ENCODE measurements at regions not wholly inside any gene's neighbourhood (a gene's known extent, or its start where the extent isn't known, plus 50 kb on each side); places are given as distances from the start of the nearest gene placed in this dataset.

- Histone ChIP-seq H2AFZ (ENCODE audit: control insufficient read depth, low read depth, low read length) (no peak overlapping the region), H3K9me3 (replicated peaks; ENCODE audit: control insufficient read depth, insufficient read depth, low read length) (no peaks in the 10 kb centered on the region), H3K4me2 (ENCODE audit: control insufficient read depth, insufficient read depth) (no peak overlapping the region), H3K27me3 (replicated peaks in 1 of 2; ENCODE audit: control insufficient read depth in 2 of 2, insufficient read depth in 2 of 2, low read length in 1 of 2) (peaks cover 0 to 3% of the 10 kb centered on the region in 2 experiments; a peak in 2 of 4 replicates), H3K4me1 (ENCODE audit: control insufficient read depth, insufficient read depth, low read length) (no peaks in the 10 kb centered on the region), H3K9ac (ENCODE audit: control insufficient read depth, insufficient read depth, low read length) (no peak overlapping the region), H4K20me1 (ENCODE audit: control insufficient read depth, insufficient read depth) (no peaks in the 10 kb centered on the region), H3K27ac (ENCODE audit: control insufficient read depth, insufficient read depth) (no peak overlapping the region), H3K36me3 (ENCODE audit: control insufficient read depth in 2 of 2, insufficient read depth in 2 of 2, low read length in 1 of 2) (no peaks in the 10 kb centered on the region), H3K4me3 (no peak overlapping the region), H3K79me2 (ENCODE audit: control insufficient read depth, insufficient read depth, low read length) (no peaks in the 10 kb centered on the region)
- no peak for TF ChIP-seq IRF4 (IDR thresholded peaks at IDR 0.05; ENCODE audit: low read depth, low read length)
- no peak for TF ChIP-seq ZNF24 (IDR thresholded peaks at IDR 0.05)
- TF ChIP-seq NR2C1 (IDR thresholded peaks at IDR 0.05) = no peak
- TF ChIP-seq NR2C2 (IDR thresholded peaks at IDR 0.05; ENCODE audit: borderline replicate concordance, control insufficient read depth, insufficient read length, low read depth) = no peak
- no peak for TF ChIP-seq SMARCA5 (IDR thresholded peaks at IDR 0.05)
- TF ChIP-seq PML (IDR thresholded peaks at IDR 0.05; ENCODE audit: low read length) = no peak
- no peak for TF ChIP-seq PBX3 (IDR thresholded peaks at IDR 0.05; ENCODE audit: insufficient replicate concordance, low read depth, low read length)
- TF ChIP-seq ZBTB40 (IDR thresholded peaks at IDR 0.05; ENCODE audit: borderline replicate concordance) = no peak
- TF ChIP-seq ELK1 (IDR thresholded peaks at IDR 0.05; ENCODE audit: low read depth, low read length) = no peak
- no peak for TF ChIP-seq HDGF (IDR thresholded peaks at IDR 0.05)
- no peak for ATAC-seq
- WGBS (ENCODE audit: insufficient coverage, insufficient replicate concordance, low lambda C conversion rate, missing lambda C conversion rate) = 79% methylated on average over 1 of the region's 2 CpGs
- ChIA-PET RAD21 (ENCODE audit: unreplicated experiment) (no interaction called here), POLR2A (no interaction called here), SMC1A (ENCODE audit: uncharacterized antibody, unreplicated experiment) (no interaction called here), CTCF (no interaction called here)
- no peak for DNase-seq (ENCODE audit: low read depth, low spot score)
- FAIRE-seq = no peak
- in situ Hi-C loops (cut with MboI) = no loop called here
- BruUV-seq (replicated peaks) = no TSS peak
- intact Hi-C loops (cut with micrococcal nuclease; ENCODE audit: unreplicated experiment) = no loop called here
Observed at GRCh38 chr2:240302933-240303595, 132.4 kb upstream of the GPC1 start.

Measured in GM12878 (cell line).